Keratinocyte (primary cell): ENCODE measurements at regions not wholly inside any gene's neighbourhood (a gene's known extent, or its start where the extent isn't known, plus 50 kb on each side); places are given as distances from the start of the nearest gene placed in this dataset.

Experiments
- DNase-seq: peaks from one replicate; pipeline ENCODE4 v3.0.0-alpha.2; 2011; ENCODE audit warnings: low read depth, missing footprints, low spot score
- FAIRE-seq: peaks from 2 replicates; lab custom pipeline; 2011; peaks lifted over from hg19 to GRCh38; lab: Jason Lieb, UNC
- H2AFZ ChIP-seq: 2 replicates; pipeline ENCODE4 v1.6.0; 2012; ENCODE audit warnings: low read length, control low read depth, inconsistent platforms; ENCODE audit not compliant: control insufficient read depth
- H3K27ac ChIP-seq: 2 replicates; pipeline ENCODE4 v1.5.1; 2011; ENCODE audit warnings: low read length; ENCODE audit not compliant: control insufficient read depth, insufficient read depth
- H3K27me3 ChIP-seq: 3 replicates; pipeline ENCODE4 v1.6.0; 2011; ENCODE audit warnings: low read length; ENCODE audit not compliant: control insufficient read depth, insufficient read depth; ENCODE audit errors: extremely low read depth
- H3K36me3 ChIP-seq, 2 experiments: 2 replicates in 1 of 2; 3 replicates in 1 of 2; pipeline ENCODE4 v1.5.1; 2011; ENCODE audit warnings: low read length in 2 of 2, mild to moderate bottlenecking in 1 of 2; ENCODE audit not compliant: control insufficient read depth in 2 of 2, insufficient read depth in 2 of 2; ENCODE audit errors: extremely low read depth in 1 of 2
- H3K4me1 ChIP-seq: 3 replicates; pipeline ENCODE4 v1.5.1; 2011; ENCODE audit warnings: low read length; ENCODE audit not compliant: control insufficient read depth, insufficient read depth; ENCODE audit errors: extremely low read depth
- H3K4me2 ChIP-seq: 3 replicates; pipeline ENCODE4 v1.6.0; 2011; ENCODE audit warnings: low read depth, low read length; ENCODE audit not compliant: control insufficient read depth, insufficient read depth; ENCODE audit errors: extremely low read depth
- H3K4me3 ChIP-seq, 3 experiments: fragments of 200-600 bp in 1 of 3; sonication (generic) in 1 of 3; 2 replicates in 2 of 3; 3 replicates in 1 of 3; pipeline ENCODE4 v1.5.1; 2011 to 2016; ENCODE audit warnings: low read length in 3 of 3, mild to moderate bottlenecking in 3 of 3, control low read depth in 2 of 3, inconsistent platforms in 1 of 3, low read depth in 1 of 3, mixed read lengths in 1 of 3, mixed run types in 1 of 3, moderate library complexity in 1 of 3; ENCODE audit not compliant: control insufficient read depth in 2 of 3, insufficient read depth in 2 of 3; ENCODE audit errors: extremely low read depth in 1 of 3
- H3K79me2 ChIP-seq: 2 replicates; pipeline ENCODE4 v1.6.0; 2012; ENCODE audit warnings: low read length; ENCODE audit not compliant: control insufficient read depth, insufficient read depth
- H3K9ac ChIP-seq: 3 replicates; pipeline ENCODE4 v1.6.0; 2011; ENCODE audit warnings: low read length; ENCODE audit not compliant: control insufficient read depth, insufficient read depth; ENCODE audit errors: extremely low read depth
- H3K9me1 ChIP-seq: 3 replicates; pipeline ENCODE4 v1.6.0; 2011; ENCODE audit warnings: low read length; ENCODE audit not compliant: control insufficient read depth, insufficient read depth; ENCODE audit errors: extremely low read depth
- H3K9me3 ChIP-seq: 2 replicates; pipeline ENCODE4 v1.5.1; 2012; ENCODE audit warnings: low read depth, low read length; ENCODE audit not compliant: control insufficient read depth
- H4K20me1 ChIP-seq: 3 replicates; pipeline ENCODE4 v1.6.0; 2011; ENCODE audit warnings: low read length; ENCODE audit not compliant: control insufficient read depth, insufficient read depth; ENCODE audit errors: extremely low read depth
- EZH2 ChIP-seq: IDR thresholded peaks from one replicate; pipeline ENCODE4 v1.6.1; 2012; ENCODE audit warnings: inconsistent platforms, mild to moderate bottlenecking, low read length, moderate library complexity
- dilution Hi-C: fragments of 300-500 bp; cut with MboI; formaldehyde crosslinking; loops from one replicate; pipeline ENCODE4 v1.7.0; 2020; ENCODE audit warnings: low sequenced_read_pairs; ENCODE audit not compliant: extremely low pct_ligation_motif_present
- TF ChIP-seq, protein P1 (sequence below), 3 experiments: IDR thresholded peaks in 1 of 3; conservative IDR thresholded peaks in 1 of 3; optimal IDR thresholded peaks in 1 of 3; 2 replicates in 2 of 3; 3 replicates in 1 of 3; pipeline versions ENCODE3 to v1.5.1; 2011; ENCODE audit warnings: low read length in 3 of 3, mild to moderate bottlenecking in 3 of 3, moderate library complexity in 2 of 3, control low read depth in 1 of 3, inconsistent platforms in 1 of 3; ENCODE audit not compliant: insufficient read depth in 2 of 3; ENCODE audit errors: extremely low read depth in 1 of 3

DNA sequence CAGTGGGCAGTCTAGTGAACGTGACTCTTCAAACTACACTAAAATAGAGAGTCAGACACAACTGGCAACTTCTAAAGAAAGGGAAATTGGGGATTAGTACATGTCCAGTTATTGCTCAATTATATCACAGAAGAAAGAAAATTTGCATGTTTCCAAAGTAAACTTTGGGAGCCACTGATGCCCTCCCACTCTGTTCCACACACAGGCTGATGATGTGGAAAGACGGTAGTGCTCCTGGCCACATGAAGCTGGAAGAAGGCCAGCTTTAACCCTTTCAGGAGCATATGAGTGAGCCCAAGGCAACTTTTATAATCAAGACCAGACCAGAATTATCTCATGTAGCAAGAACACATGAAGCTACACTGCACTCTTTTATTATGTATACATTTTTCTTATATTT, 141.0 kb downstream of the NR4A2 start:
- dilution Hi-C loops: no loop called here
- Histone ChIP-seq H3K36me3 (no peaks in the 10 kb centered on the region), H3K9ac (no peak overlapping the region), H3K9me1 (no peaks in the 10 kb centered on the region), H3K9me3 (no peaks in the 10 kb centered on the region), H3K79me2 (no peaks in the 10 kb centered on the region), H3K4me2 (no peak overlapping the region), H3K4me1 (no peaks in the 10 kb centered on the region), H3K4me3 (no peak overlapping the region), H4K20me1 (no peaks in the 10 kb centered on the region), H3K27ac (no peak overlapping the region), H3K27me3 (no peaks in the 10 kb centered on the region), H2AFZ (no peak overlapping the region)
- no peak for DNase-seq
- TF ChIP-seq, protein P1, sequence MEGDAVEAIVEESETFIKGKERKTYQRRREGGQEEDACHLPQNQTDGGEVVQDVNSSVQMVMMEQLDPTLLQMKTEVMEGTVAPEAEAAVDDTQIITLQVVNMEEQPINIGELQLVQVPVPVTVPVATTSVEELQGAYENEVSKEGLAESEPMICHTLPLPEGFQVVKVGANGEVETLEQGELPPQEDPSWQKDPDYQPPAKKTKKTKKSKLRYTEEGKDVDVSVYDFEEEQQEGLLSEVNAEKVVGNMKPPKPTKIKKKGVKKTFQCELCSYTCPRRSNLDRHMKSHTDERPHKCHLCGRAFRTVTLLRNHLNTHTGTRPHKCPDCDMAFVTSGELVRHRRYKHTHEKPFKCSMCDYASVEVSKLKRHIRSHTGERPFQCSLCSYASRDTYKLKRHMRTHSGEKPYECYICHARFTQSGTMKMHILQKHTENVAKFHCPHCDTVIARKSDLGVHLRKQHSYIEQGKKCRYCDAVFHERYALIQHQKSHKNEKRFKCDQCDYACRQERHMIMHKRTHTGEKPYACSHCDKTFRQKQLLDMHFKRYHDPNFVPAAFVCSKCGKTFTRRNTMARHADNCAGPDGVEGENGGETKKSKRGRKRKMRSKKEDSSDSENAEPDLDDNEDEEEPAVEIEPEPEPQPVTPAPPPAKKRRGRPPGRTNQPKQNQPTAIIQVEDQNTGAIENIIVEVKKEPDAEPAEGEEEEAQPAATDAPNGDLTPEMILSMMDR (optimal IDR thresholded peaks at IDR 0.05 in 1 of 3, IDR thresholded peaks at IDR 0.05 in 1 of 3, conservative IDR thresholded peaks at IDR 0.05 in 1 of 3; ENCODE audit: extremely low read depth in 1 of 3, insufficient read depth in 2 of 3, low read length in 3 of 3): no peak
- no peak for TF ChIP-seq EZH2
- no peak for FAIRE-seq

DNA sequence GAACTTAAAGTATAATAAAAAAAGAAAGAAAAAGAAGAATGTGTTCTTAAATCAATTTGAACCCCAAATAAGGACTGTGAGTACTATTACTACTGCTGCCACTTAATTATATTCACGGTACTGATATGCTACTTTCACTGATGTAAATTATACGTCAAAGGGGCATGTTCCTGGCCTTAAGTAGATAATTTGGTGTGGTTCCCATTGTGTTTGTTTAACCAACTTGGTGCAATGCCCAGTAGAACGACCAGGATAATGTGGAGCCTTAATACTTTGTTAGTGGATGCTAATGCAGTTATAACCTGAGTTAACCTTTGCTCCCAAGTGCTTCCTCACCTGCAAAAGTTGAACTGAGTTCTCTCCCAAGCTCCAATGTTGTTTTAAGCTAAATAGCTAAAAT, 142.0 kb downstream of the NR4A2 start:
- dilution Hi-C loops: no loop called here
- H4K20me1 ChIP-seq: no peaks in the 10 kb centered on the region
- DNase-seq (no peak), FAIRE-seq (no peak)
- H3K27me3 ChIP-seq: no peaks in the 10 kb centered on the region
- no peaks in the 10 kb centered on the region for H3K36me3 ChIP-seq
- TF ChIP-seq, protein P1 (optimal IDR thresholded peaks at IDR 0.05 in 1 of 3, IDR thresholded peaks at IDR 0.05 in 1 of 3, conservative IDR thresholded peaks at IDR 0.05 in 1 of 3; ENCODE audit: extremely low read depth in 1 of 3, insufficient read depth in 2 of 3, low read length in 3 of 3): no peak
- TF ChIP-seq EZH2: no peak
- no peak overlapping the region for H3K9ac ChIP-seq
- no peak overlapping the region for H3K4me3 ChIP-seq
- no peaks in the 10 kb centered on the region for H3K4me1 ChIP-seq
- no peaks in the 10 kb centered on the region for H3K79me2 ChIP-seq
- H3K4me2 ChIP-seq: no peak overlapping the region
- no peak overlapping the region for H3K27ac ChIP-seq
- H2AFZ ChIP-seq: no peak overlapping the region
- no peaks in the 10 kb centered on the region for H3K9me3 ChIP-seq
- no peaks in the 10 kb centered on the region for H3K9me1 ChIP-seq
